ENCODE measurements at regions not wholly inside any gene's neighbourhood (a gene's known extent, or its start where the extent isn't known, plus 50 kb on each side); places are given as distances from the start of the nearest gene placed in this dataset.

GRCh38 chr4:164212134-164212533 lies 541.8 kb upstream of the SMIM31 start:
- TF ChIP-seq, protein P1, sequence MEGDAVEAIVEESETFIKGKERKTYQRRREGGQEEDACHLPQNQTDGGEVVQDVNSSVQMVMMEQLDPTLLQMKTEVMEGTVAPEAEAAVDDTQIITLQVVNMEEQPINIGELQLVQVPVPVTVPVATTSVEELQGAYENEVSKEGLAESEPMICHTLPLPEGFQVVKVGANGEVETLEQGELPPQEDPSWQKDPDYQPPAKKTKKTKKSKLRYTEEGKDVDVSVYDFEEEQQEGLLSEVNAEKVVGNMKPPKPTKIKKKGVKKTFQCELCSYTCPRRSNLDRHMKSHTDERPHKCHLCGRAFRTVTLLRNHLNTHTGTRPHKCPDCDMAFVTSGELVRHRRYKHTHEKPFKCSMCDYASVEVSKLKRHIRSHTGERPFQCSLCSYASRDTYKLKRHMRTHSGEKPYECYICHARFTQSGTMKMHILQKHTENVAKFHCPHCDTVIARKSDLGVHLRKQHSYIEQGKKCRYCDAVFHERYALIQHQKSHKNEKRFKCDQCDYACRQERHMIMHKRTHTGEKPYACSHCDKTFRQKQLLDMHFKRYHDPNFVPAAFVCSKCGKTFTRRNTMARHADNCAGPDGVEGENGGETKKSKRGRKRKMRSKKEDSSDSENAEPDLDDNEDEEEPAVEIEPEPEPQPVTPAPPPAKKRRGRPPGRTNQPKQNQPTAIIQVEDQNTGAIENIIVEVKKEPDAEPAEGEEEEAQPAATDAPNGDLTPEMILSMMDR (IDR thresholded peaks at IDR 0.05; ENCODE audit: control extremely low read depth, extremely low read depth, low read depth, missing control alignments) = no peak
- ChIA-PET POLR2A (no interaction called here), CTCF (no interaction called here)
- DNase-seq (ENCODE audit: extremely low spot score) = no peak

DNA sequence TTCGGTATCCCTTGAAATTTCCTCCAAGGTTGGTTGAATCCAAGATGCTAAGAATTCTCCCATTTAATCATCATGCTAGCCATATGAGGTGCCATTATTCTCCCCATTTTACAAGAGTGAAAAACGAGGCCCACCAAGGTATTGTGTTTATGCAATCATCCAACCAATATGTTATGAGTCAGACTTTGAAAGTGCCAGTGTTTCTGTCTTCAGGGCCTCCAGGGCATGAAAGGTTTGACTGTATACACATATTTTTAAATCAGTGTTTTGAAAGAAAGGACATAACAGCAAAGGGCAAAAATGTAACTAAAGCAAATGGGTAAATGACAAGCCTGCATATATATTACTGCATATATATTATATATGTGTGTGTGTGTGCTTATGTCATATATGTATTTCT lies 541.2 kb upstream of the SMIM31 start:
- TF ChIP-seq, protein P1 (IDR thresholded peaks at IDR 0.05; ENCODE audit: control extremely low read depth, extremely low read depth, low read depth, missing control alignments) = no peak
- no peak for DNase-seq (ENCODE audit: extremely low spot score)

DNA sequence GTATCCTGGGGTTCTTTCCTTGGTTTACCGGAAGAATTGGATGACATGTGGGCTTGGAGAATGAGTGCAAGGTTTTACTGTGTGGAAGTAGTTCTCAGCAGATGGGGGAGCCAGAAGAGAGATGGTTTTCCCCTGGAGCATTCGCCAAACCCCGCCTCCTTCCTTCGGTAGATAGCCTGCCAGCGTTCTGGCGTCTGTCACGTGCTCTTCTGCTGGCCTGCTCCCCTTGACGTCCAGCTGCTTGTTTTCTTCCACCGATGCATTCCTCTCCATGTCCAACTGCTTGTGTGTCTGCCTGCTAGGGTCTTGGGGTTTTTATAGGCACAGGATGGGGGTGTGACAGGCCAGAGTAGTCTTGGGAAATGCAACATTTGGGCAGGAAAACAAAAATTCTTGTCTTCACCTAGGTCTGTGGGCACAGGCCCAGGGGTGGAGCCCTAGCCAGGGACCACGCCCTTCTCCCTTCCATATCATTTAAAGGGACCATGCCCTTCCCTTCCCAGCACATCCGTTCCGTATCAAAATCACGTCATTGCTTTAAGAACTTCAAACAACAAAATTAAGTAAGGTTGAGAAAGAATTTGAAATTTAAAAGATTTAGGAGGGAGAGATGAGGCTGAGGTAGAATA lies 538.7 kb upstream of the SMIM31 start:
- ChIA-PET CTCF (interaction anchor here (1.0 kb wide), 1 partner anchor 9 kb away, joined by 3 read pairs; no protein-coding TSS in a partner anchor), POLR2A (no interaction called here)
- TF ChIP-seq, protein P1 (IDR thresholded peaks at IDR 0.05; ENCODE audit: control extremely low read depth, extremely low read depth, low read depth, missing control alignments) = no peak
- no peak for DNase-seq (ENCODE audit: extremely low spot score)

More for the DNA sequence above, 541.2 kb upstream of the SMIM31 start:
- CTCF ChIA-PET = no interaction called here
- POLR2A ChIA-PET = no interaction called here

GRCh38 chr4:164221631-164222030 lies 532.3 kb upstream of the SMIM31 start:
- CTCF ChIA-PET = no interaction called here
- no peak for DNase-seq (ENCODE audit: extremely low spot score)
- TF ChIP-seq, protein P1 (IDR thresholded peaks at IDR 0.05; ENCODE audit: control extremely low read depth, extremely low read depth, low read depth, missing control alignments) = no peak
- POLR2A ChIA-PET = no interaction called here

DNA sequence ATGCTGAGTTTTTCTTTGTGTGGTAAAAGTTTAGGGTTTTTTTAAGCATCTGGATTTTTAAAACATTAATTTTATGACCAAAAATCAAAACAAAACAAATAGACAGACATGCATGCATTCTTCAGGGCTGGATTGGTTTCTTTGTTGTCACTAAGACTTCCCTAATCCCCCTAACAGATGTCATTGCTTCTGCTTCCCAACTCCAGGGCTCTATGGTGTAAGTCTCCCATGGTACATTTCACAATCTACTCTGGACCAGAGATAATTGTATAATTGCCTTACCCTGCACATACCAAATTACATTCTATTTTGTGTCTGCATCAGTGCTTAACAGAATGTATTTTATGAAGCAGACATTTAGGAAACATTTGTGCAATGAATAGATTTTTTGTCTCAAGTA lies 529.1 kb upstream of the SMIM31 start:
- no peak for DNase-seq (ENCODE audit: extremely low spot score)
- TF ChIP-seq, protein P1 (IDR thresholded peaks at IDR 0.05; ENCODE audit: control extremely low read depth, extremely low read depth, low read depth, missing control alignments) = no peak
- CTCF ChIA-PET = no interaction called here
- POLR2A ChIA-PET = no interaction called here

DNA sequence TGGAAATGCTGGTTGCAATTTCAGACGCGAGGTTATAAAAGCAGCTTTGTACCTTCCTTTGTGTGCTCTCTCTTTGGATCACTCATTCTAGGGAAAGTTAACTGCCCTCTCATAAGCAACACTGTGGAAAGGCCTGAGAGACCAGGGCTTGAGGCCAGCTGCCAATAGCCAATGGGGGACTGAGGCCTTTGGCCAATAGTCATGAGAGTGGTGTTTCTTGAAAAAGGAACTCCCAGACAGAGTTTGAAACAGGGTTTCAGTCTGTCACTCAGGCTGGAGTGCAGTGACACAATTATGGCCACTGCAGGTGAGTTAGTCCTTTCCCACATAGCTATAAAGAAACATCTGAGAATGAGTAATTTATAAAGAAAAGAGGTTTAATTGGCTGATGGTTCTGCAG lies 524.7 kb upstream of the SMIM31 start:
- POLR2A ChIA-PET = no interaction called here
- no peak for DNase-seq (ENCODE audit: extremely low spot score)
- CTCF ChIA-PET = interaction anchor here (1.6 kb wide), 1 partner anchor 12 kb away, joined by 3 read pairs; no protein-coding TSS in a partner anchor
- TF ChIP-seq, protein P1 (IDR thresholded peaks at IDR 0.05; ENCODE audit: control extremely low read depth, extremely low read depth, low read depth, missing control alignments) = no peak

Data from GM10248 (cell line).